Kidney epithelial cell (primary cell): ENCODE measurements at regions not wholly inside any gene's neighbourhood (a gene's known extent, or its start where the extent isn't known, plus 50 kb on each side); places are given as distances from the start of the nearest gene placed in this dataset.
"Not testable (repeated sequence)": the region's sequence is repeated elsewhere in the genome, so short reads cannot be mapped to it uniquely, and the experiment has no call there.

Experiments used
- DNase-seq: peaks from one replicate; pipeline ENCODE4 v3.0.0-alpha.2; 2010; ENCODE audit warnings: low read depth
- H3K27me3 ChIP-seq: 2 replicates; pipeline ENCODE4 v1.6.0; 2011; ENCODE audit warnings: low read length; ENCODE audit not compliant: control insufficient read depth, insufficient read depth
- H3K36me3 ChIP-seq: 2 replicates; pipeline ENCODE4 v1.5.1; 2011; ENCODE audit warnings: low read length; ENCODE audit not compliant: control insufficient read depth, insufficient read depth
- H3K4me3 ChIP-seq: 2 replicates; pipeline ENCODE4 v1.5.1; 2011; ENCODE audit warnings: low read depth, mild to moderate bottlenecking, control low read depth, low read length
- TF ChIP-seq, protein P1 (sequence below): IDR thresholded peaks from 2 replicates; pipeline ENCODE4 v1.5.1; 2011; ENCODE audit warnings: mild to moderate bottlenecking, moderate library complexity, low read length, control low read depth, inconsistent platforms; ENCODE audit not compliant: insufficient read depth, poor library complexity, severe bottlenecking

GRCh38 chr14:47929334-47929733 is 253.9 kb upstream of the MDGA2 start:
- DNase-seq = no peak
- no peaks in the 10 kb centered on the region for H3K36me3 ChIP-seq
- no peak overlapping the region for H3K4me3 ChIP-seq
- TF ChIP-seq, protein P1, sequence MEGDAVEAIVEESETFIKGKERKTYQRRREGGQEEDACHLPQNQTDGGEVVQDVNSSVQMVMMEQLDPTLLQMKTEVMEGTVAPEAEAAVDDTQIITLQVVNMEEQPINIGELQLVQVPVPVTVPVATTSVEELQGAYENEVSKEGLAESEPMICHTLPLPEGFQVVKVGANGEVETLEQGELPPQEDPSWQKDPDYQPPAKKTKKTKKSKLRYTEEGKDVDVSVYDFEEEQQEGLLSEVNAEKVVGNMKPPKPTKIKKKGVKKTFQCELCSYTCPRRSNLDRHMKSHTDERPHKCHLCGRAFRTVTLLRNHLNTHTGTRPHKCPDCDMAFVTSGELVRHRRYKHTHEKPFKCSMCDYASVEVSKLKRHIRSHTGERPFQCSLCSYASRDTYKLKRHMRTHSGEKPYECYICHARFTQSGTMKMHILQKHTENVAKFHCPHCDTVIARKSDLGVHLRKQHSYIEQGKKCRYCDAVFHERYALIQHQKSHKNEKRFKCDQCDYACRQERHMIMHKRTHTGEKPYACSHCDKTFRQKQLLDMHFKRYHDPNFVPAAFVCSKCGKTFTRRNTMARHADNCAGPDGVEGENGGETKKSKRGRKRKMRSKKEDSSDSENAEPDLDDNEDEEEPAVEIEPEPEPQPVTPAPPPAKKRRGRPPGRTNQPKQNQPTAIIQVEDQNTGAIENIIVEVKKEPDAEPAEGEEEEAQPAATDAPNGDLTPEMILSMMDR = no peak
- H3K27me3 ChIP-seq = no peaks in the 10 kb centered on the region

GRCh38 chr14:47921133-47921532 is 245.7 kb upstream of the MDGA2 start:
- no peak for DNase-seq
- Histone ChIP-seq H3K4me3 (no peak overlapping the region), H3K36me3 (no peaks in the 10 kb centered on the region), H3K27me3 (no peaks in the 10 kb centered on the region)
- TF ChIP-seq, protein P1 = no peak

DNA sequence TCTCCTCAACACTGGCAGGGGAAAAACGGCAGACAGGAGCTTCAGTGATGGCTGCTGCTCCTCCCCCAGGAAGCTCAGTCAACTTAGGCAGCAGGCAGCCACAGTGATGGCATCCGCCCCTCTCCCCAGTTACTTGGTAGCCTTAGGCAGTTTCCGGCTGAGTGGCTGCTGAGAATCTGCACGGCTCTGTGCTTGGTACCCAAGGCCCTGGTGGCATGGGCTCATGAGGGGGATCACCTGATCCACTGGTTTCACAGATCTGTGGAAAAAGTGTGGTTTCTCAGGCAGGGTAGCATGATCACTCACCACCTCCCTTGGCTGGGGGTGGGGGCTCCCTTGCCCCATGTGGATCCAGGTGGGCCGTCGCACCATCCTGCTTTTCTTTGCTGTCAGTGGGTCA is 244.6 kb upstream of the MDGA2 start:
- DNase-seq = no peak
- Histone ChIP-seq H3K27me3 (no peaks in the 10 kb centered on the region), H3K36me3 (no peaks in the 10 kb centered on the region), H3K4me3 (no peak overlapping the region)
- TF ChIP-seq, protein P1 = no peak

DNA sequence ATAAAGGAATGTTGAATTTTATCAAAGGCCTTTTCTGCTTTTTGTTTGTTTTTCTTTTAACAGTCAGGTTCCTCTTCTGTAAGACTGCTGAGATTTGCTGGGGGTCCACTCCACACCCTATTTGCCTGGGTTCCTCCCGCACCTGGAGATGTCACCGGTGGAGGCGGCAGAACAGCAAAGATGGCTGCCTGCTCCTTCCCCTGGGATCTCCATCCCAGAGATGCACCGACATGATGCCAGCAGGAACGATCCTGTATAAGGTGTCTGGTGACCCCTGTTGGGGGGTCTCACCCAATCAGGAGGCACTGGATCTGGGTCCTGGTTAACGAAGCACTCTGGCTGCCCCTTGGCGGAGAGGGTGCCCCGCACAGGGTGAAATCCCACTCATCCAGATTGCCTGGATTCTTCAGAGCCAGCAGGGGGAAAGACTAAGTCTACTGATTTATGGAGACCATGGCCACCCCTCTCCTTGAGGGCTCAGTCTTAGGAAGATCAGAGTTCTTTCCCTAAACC is 244.0 kb upstream of the MDGA2 start:
- no peaks in the 10 kb centered on the region for H3K27me3 ChIP-seq
- TF ChIP-seq, protein P1 = no peak

GRCh38 chr14:47917344-47917954 is 242.0 kb upstream of the MDGA2 start:
- no peak overlapping the region for H3K4me3 ChIP-seq
- DNase-seq = no peak
- no peaks in the 10 kb centered on the region for H3K27me3 ChIP-seq
- TF ChIP-seq, protein P1 = peak; percentile 48
- H3K36me3 ChIP-seq = no peaks in the 10 kb centered on the region

More for the DNA sequence above, 244.0 kb upstream of the MDGA2 start:
- Histone ChIP-seq H3K36me3 (no peaks in the 10 kb centered on the region), H3K4me3 (no peak overlapping the region)
- no peak for DNase-seq

DNA sequence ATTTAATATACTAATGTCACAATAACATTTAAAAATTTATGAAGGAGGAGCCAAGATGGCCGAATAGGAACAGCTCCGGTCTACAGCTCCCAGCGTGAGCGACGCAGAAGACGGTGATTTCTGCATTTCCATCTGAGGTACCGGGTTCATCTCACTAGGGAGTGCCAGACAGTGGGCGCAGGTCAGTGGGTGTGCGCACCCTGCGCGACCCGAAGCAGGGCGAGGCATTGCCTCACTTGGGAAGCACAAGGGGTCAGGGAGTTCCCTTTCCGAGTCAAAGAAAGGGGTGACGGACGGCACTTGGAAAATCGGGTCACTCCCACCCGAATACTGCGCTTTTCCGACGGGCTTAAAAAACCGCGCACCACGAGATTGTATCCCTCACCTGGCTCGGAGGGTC is 225.7 kb upstream of the MDGA2 start:
- DNase-seq, H3K4me3 ChIP-seq, H3K36me3 ChIP-seq, H3K27me3 ChIP-seq: not testable (repeated sequence)
